GM18498 (cell line): ENCODE measurements at regions not wholly inside any gene's neighbourhood (a gene's known extent, or its start where the extent isn't known, plus 50 kb on each side); places are given as distances from the start of the nearest gene placed in this dataset.
A peak's percentile ranks its signal among the peaks of the same experiment; 100 is the strongest.

ENCODE experiments used
- ATAC-seq: cut with Tn5 transposase; IDR thresholded peaks from one replicate; pipeline ENCODE4 v1.9.1; 2021; ENCODE audit warnings: mild to moderate bottlenecking, moderate library complexity; ENCODE audit not compliant: unreplicated experiment

GRCh38 chr2:177030451-177031105 lies 182.0 kb upstream of the HNRNPA3 start:
- no peak for ATAC-seq

DNA sequence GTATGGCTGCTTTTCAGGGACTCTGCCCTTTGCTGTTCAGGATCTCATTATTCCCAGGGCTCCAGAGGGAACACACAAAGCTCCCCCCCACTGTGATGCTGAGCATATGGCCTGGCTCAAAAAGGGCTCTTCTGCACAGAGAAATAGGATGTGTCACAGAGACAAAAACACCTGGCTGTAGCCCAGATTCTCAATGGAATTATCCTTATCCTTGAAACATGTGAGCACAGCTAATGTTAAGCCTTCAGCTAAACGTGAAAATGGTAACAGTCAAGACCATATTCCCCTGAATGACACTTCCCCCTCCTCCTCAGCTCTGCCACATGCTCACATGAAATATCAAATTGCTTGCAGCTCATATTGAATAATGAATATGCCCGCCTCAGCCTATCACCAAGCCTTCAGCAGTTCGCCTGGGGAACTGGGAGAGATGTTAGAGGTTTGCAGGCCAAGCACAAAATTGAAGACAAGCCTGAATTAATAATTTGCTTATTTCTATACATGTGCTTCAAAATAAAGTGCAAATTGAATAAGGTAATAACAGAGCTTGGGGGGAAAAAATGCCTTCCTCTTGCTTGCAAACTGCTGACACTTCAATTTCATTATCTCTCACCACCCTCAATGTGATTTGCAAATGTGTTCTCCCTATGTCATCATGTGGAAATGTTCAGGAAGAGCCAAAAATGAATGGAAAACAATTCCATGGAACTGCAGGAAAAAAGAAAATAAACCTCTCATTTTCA lies 181.0 kb upstream of the HNRNPA3 start:
- ATAC-seq, result no peak

DNA sequence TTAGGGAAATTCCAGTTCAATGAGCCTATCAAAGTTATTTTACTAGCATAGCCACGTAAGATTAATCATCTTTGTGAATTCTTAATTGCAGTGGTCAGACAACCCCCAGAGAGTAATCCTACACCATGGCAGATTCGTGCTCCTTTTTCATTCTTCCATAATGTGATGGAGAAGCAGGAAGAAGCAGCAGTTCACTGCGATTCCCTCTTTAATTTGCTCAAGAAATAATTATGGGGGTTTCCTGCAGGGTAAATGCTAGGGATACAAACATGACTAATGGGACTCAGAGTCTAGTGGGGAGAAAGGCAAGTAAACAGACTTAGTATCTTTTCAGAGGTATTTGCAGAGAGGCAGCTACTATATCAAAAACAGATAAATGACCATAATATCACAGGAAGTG lies 175.8 kb upstream of the HNRNPA3 start:
- ATAC-seq, result no peak

- ATAC-seq, result no peak
Observed at GRCh38 chr2:177037569-177037968, 175.0 kb upstream of the HNRNPA3 start.

DNA sequence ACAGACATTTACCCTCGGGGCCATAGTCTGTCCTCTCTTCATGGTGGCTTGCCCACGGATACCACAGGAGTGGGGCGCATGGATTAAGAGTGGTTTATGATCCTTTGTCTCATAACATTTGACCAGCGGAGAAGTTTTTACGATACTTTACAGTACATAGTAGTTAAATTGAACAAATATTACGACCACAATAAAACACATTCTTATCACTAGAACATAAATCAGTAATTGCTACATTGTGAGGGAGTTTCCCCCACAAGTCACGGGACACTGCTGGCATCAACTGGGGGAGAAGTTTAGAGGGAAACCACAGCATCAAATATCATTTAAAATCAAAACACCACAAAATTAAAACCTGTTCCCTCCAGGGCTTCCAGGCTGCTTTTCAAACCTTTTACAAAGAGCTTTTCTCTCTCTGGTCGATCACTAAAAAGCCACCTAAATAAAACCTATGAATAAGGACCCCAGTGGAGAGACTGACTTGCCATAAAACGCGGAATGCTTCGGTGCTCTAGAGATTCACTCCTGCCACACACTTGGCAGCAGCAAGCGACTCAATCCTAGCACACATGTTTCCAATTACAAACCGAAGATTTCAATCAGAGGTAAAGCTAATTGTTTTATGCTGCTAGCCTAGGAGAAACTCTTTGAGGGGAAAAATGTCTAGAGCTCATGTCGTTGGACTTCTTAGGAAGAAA lies 173.7 kb upstream of the HNRNPA3 start:
- ATAC-seq, result no peak

- no peak for ATAC-seq
Observed at GRCh38 chr2:177042311-177042710, 170.3 kb upstream of the HNRNPA3 start.

- ATAC-seq, result no peak
Observed at GRCh38 chr2:177044671-177045070, 167.9 kb upstream of the HNRNPA3 start.

- no peak for ATAC-seq
Observed at GRCh38 chr2:177048981-177049380, 163.6 kb upstream of the HNRNPA3 start.

DNA sequence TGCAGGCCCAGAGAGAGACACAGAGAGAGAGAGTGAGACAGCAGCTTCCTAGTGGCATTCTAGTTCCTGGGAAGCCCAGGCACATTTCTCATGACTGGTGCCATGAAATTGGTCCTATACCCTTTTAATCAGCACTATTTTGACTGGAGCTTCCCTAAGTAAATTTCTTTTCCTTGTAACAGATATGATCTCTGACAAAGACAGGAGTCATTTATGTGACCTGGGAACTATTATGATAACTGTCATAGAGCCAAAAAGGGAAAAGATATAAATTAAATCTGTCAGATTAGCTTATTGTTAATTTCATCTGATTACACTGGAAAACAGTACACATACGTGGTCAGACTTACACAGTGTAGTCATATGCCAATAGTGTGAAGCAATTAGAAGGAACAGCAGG lies 161.3 kb upstream of the HNRNPA3 start:
- no peak for ATAC-seq

- ATAC-seq, result no peak
Observed at GRCh38 chr2:177052471-177052870, 160.1 kb upstream of the HNRNPA3 start.

DNA sequence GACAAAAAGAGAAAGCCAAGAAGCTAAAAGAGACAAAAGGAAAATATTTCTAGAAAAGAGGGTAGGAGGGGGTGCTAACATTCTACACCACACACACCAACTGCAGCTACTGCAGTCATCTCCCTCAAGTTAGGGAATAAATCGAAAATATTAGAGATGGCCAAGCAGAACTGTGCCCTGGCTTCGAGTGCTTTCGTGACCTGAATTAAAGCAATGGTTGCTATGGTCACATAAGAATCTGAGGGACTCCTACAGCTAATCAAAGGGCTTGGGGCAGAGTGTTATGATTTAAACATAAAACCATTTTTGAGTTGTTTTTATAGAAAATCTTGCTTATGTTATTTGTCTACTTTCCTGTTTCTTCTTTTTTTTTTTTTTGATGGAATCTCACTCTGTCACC lies 159.6 kb upstream of the HNRNPA3 start:
- no peak for ATAC-seq

- ATAC-seq, result no peak
Observed at GRCh38 chr2:177053716-177054115, 158.9 kb upstream of the HNRNPA3 start.

DNA sequence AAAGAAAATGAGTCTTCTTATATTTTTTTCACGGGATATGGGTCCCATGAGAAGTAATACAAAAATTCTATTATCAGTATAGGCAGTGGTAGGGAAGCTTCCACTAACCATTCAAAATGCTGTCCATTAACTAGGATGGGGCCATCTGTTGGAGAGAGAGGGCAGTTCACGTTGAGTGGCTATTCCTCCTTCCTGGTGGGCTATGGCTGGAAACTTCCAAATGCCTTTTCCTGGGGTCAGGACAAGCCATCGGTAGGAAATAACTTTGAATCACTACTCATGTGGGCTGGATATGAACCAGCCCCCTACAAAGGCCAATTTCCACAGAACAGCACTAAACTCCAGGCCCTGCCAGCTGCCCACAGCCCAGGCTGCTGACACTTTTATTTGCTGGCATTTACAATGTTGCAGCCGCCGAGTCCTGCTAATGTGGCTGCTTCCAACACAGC lies 156.1 kb upstream of the HNRNPA3 start:
- ATAC-seq, result no peak

DNA sequence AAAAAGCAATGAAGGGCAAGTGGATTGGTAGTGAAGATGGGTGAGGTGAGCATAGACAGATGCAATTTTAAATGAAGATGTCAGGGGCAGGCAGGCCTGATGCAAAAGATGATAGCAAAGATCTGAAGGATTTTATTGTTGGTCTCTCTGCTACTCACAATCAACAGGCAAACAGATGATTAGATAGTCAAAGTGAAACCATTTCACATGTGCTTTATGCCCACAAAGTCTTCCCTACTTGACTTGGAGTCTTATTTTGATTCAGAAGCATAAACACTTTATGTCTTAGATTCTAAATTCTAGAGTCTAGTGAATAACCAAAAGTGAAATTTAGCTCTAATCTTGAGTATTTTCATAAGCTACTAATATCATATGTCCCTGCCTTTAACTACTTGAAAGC lies 153.8 kb upstream of the HNRNPA3 start:
- ATAC-seq, result peak; percentile 80

GRCh38 chr2:177059293-177059692 lies 153.3 kb upstream of the HNRNPA3 start:
- ATAC-seq, result no peak

GRCh38 chr2:177063331-177063730 lies 149.3 kb upstream of the HNRNPA3 start:
- ATAC-seq, result no peak

DNA sequence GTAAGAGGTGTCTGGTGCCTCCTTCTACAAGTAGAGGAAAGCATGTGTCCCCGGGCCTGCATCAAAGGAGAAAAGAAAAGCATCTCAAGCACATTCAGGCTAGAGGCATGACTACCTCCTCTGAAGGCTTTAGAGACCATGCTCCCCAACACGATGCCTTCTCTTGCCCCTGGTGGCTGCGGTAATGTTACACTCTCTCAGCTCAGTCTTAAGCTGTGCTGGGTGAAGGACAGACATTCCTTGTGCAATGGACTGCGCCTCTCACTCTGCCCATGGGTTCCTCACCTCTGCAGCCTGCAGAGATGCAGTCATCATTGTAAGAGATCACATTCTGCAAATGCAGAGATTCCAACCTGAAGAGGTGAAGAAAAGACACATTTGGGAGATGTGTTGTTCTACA lies 148.2 kb upstream of the HNRNPA3 start:
- no peak for ATAC-seq

GRCh38 chr2:177068967-177069366 lies 143.6 kb upstream of the HNRNPA3 start:
- no peak for ATAC-seq

- ATAC-seq, result no peak
Observed at GRCh38 chr2:177072090-177072489, 140.5 kb upstream of the HNRNPA3 start.

GRCh38 chr2:177073611-177074010 lies 139.0 kb upstream of the HNRNPA3 start:
- no peak for ATAC-seq

GRCh38 chr2:177074099-177074710 lies 138.4 kb upstream of the HNRNPA3 start:
- no peak for ATAC-seq

DNA sequence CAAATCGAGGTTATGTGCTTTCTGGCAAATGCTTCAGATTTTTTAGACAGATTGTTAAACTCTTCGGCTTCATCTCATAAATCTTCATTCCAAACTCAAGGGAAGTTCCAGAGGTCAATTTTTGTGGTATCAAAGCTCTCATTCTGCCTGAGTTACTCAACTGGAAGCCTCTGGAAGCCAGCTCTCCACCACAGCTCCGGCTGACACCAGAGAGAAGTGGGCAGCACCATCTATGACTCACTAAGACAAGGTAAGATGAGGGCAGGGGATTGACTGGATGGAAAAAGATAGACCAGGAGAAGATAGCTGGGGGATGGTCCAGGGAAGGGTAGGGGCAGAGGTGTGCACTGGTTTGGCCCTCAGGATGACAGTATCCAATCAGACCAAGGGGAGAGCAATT lies 137.3 kb upstream of the HNRNPA3 start:
- no peak for ATAC-seq
